ENCODE measurements at regions not wholly inside any gene's neighbourhood (a gene's known extent, or its start where the extent isn't known, plus 50 kb on each side); places are given as distances from the start of the nearest gene placed in this dataset.

DNA sequence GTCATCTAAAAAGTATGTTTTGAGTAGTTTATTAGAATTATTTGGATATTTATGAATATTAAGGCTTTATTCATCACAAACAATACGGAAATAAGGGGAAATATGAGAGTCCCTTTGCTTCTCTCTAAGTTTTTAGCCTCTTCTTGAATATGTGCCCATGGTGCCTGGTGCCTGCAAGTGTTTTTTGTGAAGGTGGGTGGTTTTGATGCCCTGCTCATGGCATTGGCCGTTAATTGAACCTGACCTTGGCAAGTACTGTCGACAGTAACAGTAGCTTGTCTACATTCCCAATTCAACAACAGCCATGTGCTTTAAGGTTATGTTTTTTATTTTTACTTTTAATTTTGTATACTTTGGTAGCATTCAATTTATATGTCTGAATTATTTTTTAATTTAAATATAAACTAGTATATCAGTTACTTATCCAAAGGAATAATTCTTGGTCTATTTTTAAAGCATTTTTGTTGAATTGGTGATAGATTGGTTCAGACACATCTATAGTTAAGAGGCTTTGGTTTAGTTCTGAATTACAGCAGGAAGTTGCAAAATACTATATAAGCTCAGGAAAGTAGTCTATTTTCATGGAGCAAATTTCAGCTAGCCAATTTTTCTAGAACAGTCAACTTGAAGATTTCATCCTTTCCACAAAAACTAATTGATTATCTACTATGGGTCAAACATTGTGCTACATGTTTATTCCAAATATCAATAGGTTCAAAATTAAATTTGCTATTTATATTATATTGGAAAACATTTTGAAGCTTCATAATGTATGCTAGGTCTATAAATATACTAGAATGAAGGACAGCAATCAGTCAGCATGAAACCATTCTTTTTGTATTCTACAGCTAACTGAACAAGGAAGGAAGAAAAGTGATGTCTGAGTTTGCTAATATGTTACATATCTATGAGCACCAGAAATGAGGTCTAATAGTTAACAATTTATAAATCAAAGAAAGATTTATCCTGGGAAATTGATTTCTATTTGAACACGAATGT lies 184.4 kb downstream of the MRPL39 start:
- H3K4me2 ChIP-seq (ENCODE audit: low read length): no peak overlapping the region
- H3K18ac ChIP-seq (ENCODE audit: low read length): no peak overlapping the region
- H4K5ac ChIP-seq (ENCODE audit: low read length): no peak overlapping the region
- H3K27ac ChIP-seq (ENCODE audit: low read depth, low read length): no peak overlapping the region
- H3K4ac ChIP-seq (ENCODE audit: low read depth, low read length): no peak overlapping the region
- no peak overlapping the region for H3K56ac ChIP-seq (ENCODE audit: low read length)
- DNase-seq: no peak
- H3K4me1 ChIP-seq (ENCODE audit: control insufficient read depth, low read depth, low read length): no peaks in the 10 kb centered on the region
- H2BK15ac ChIP-seq (replicated peaks; ENCODE audit: low read depth): no peak overlapping the region
- no peaks in the 10 kb centered on the region for H3K79me2 ChIP-seq (ENCODE audit: control insufficient read depth, insufficient read depth, low read length)
- H4K8ac ChIP-seq (ENCODE audit: low read depth, low read length): no peak overlapping the region
- H2BK5ac ChIP-seq (ENCODE audit: low read length): no peak overlapping the region
- H3K9ac ChIP-seq (ENCODE audit: low read length): no peak overlapping the region
- no peak overlapping the region for H2BK120ac ChIP-seq (ENCODE audit: low read depth, low read length)
- no peak overlapping the region for H3K4me3 ChIP-seq (ENCODE audit: low read length)
- no peaks in the 10 kb centered on the region for H3K79me1 ChIP-seq (ENCODE audit: low read length)
- no peak overlapping the region for H2AK5ac ChIP-seq (ENCODE audit: low read length)
- no peak overlapping the region for H3K23ac ChIP-seq (ENCODE audit: low read length)
- no peaks in the 10 kb centered on the region for H3K36me3 ChIP-seq (ENCODE audit: control insufficient read depth, insufficient read depth, low read length)
- WGBS (ENCODE audit: extremely low coverage, insufficient coverage, low lambda C conversion rate): 100% methylated on average over 1 of the region's 4 CpGs
- H3K27me3 ChIP-seq (ENCODE audit: insufficient read depth, low read length, poor library complexity): no peaks in the 10 kb centered on the region

DNA sequence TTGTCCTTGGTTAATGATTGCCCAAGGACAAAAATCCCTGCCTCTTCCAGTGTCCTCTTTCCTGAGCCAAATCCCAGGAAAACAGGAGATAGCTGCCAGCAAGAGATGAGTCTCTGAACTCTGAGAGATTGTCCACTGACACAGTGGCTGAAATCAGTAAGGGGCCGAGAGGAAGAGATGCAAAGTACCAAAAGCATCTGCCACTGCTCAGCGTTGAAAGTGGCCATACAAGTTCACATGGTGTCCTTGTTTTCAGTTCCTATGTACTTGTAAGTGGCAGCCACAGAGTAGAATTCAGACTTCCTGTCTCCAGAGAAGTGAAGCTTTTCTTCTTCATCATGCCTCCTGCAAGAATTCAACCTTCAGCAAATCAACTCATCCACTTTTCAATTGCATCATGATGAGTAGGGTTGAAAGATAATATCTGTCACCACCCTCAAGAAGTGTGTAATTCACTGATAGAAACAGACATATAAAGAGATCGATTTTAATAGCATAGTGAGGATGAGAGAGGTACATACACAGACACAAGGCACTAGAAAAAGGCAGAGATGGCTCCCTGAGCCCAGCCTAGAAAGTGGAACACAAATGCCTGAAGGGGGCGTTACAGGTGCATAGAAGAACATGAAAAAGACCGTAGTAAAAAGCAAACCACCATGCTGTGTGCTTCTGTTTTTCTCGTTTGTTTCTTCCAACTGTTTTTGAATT lies 185.8 kb downstream of the MRPL39 start:
- H2BK5ac ChIP-seq (ENCODE audit: low read length): no peak overlapping the region
- no peak overlapping the region for H3K27ac ChIP-seq (ENCODE audit: low read depth, low read length)
- H3K27me3 ChIP-seq (ENCODE audit: insufficient read depth, low read length, poor library complexity): no peaks in the 10 kb centered on the region
- no peak overlapping the region for H3K56ac ChIP-seq (ENCODE audit: low read length)
- H4K8ac ChIP-seq (ENCODE audit: low read depth, low read length): no peak overlapping the region
- no CpG with 5 or more reads among the region's 6 CpGs for WGBS (ENCODE audit: extremely low coverage, insufficient coverage, low lambda C conversion rate)
- no peak overlapping the region for H3K23ac ChIP-seq (ENCODE audit: low read length)
- H3K79me1 ChIP-seq (ENCODE audit: low read length): no peaks in the 10 kb centered on the region
- H3K4me1 ChIP-seq (ENCODE audit: control insufficient read depth, low read depth, low read length): no peaks in the 10 kb centered on the region
- H2AK5ac ChIP-seq (ENCODE audit: low read length): no peak overlapping the region
- no peak overlapping the region for H2BK120ac ChIP-seq (ENCODE audit: low read depth, low read length)
- no peak overlapping the region for H2BK15ac ChIP-seq (replicated peaks; ENCODE audit: low read depth)
- no peak overlapping the region for H4K5ac ChIP-seq (ENCODE audit: low read length)
- peak; percentile 77 for DNase-seq
- H3K4ac ChIP-seq (ENCODE audit: low read depth, low read length): no peak overlapping the region
- H3K18ac ChIP-seq (ENCODE audit: low read length): no peak overlapping the region
- no peaks in the 10 kb centered on the region for H3K79me2 ChIP-seq (ENCODE audit: control insufficient read depth, insufficient read depth, low read length)
- H3K4me3 ChIP-seq (ENCODE audit: low read length): no peak overlapping the region
- no peak overlapping the region for H3K4me2 ChIP-seq (ENCODE audit: low read length)
- no peaks in the 10 kb centered on the region for H3K36me3 ChIP-seq (ENCODE audit: control insufficient read depth, insufficient read depth, low read length)
- no peak overlapping the region for H3K9ac ChIP-seq (ENCODE audit: low read length)

DNA sequence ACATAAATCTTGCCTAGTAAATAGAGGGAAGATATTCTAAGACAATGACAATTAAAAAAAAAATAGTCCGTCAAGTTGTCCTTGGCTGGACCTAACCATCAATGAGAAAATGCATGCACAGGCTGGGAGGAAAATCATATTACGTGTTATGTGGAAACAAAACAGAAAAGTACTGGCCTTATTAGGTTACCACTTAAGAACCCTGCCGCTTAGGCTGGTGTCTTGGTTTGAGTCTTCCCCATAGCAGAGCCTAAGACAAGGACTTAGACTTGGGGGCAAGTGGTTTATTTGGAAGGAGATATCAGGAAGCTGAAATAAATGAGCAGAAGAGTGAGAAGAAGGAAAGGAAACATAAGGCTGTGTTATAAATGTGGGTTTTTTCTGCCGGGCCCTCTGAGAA lies 186.4 kb downstream of the MRPL39 start:
- H3K23ac ChIP-seq (ENCODE audit: low read length): no peak overlapping the region
- no CpG with 5 or more reads among the region's 4 CpGs for WGBS (ENCODE audit: extremely low coverage, insufficient coverage, low lambda C conversion rate)
- no peaks in the 10 kb centered on the region for H3K4me1 ChIP-seq (ENCODE audit: control insufficient read depth, low read depth, low read length)
- H3K4me3 ChIP-seq (ENCODE audit: low read length): no peak overlapping the region
- H3K79me2 ChIP-seq (ENCODE audit: control insufficient read depth, insufficient read depth, low read length): no peaks in the 10 kb centered on the region
- H2BK15ac ChIP-seq (replicated peaks; ENCODE audit: low read depth): no peak overlapping the region
- no peak overlapping the region for H3K4me2 ChIP-seq (ENCODE audit: low read length)
- no peak overlapping the region for H4K8ac ChIP-seq (ENCODE audit: low read depth, low read length)
- no peak overlapping the region for H3K4ac ChIP-seq (ENCODE audit: low read depth, low read length)
- no peak overlapping the region for H2BK5ac ChIP-seq (ENCODE audit: low read length)
- H2AK5ac ChIP-seq (ENCODE audit: low read length): no peak overlapping the region
- no peak overlapping the region for H3K18ac ChIP-seq (ENCODE audit: low read length)
- H3K79me1 ChIP-seq (ENCODE audit: low read length): no peaks in the 10 kb centered on the region
- no peak overlapping the region for H3K56ac ChIP-seq (ENCODE audit: low read length)
- H4K5ac ChIP-seq (ENCODE audit: low read length): no peak overlapping the region
- H3K9ac ChIP-seq (ENCODE audit: low read length): no peak overlapping the region
- no peaks in the 10 kb centered on the region for H3K36me3 ChIP-seq (ENCODE audit: control insufficient read depth, insufficient read depth, low read length)
- no peak for DNase-seq
- no peak overlapping the region for H3K27ac ChIP-seq (ENCODE audit: low read depth, low read length)
- no peaks in the 10 kb centered on the region for H3K27me3 ChIP-seq (ENCODE audit: insufficient read depth, low read length, poor library complexity)
- no peak overlapping the region for H2BK120ac ChIP-seq (ENCODE audit: low read depth, low read length)

DNA sequence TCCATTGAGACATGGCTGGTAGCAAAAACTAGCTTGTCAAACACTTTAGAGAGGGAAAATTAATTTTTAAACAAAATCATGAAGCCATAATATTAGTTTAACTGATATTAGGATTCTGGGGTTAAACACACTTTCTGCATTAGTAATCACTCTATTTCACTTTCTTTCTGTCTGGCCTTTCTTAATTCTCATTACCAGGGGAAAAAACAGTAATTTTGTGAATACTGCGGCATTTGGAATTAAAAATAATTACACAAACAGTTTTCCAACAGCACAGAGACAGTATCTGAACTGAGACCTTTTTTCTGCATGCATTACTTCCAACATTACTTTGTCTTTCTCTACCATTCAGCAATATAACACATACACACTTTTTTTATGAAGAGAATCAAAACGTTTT lies 190.6 kb downstream of the MRPL39 start:
- Histone ChIP-seq H3K9ac (ENCODE audit: low read length) (no peak overlapping the region), H3K23ac (ENCODE audit: low read length) (no peak overlapping the region), H3K36me3 (ENCODE audit: control insufficient read depth, insufficient read depth, low read length) (no peaks in the 10 kb centered on the region), H2BK15ac (replicated peaks; ENCODE audit: low read depth) (no peak overlapping the region), H3K18ac (ENCODE audit: low read length) (no peak overlapping the region), H3K4me2 (ENCODE audit: low read length) (no peak overlapping the region), H3K4me3 (ENCODE audit: low read length) (no peak overlapping the region), H3K79me2 (ENCODE audit: control insufficient read depth, insufficient read depth, low read length) (no peaks in the 10 kb centered on the region), H4K5ac (ENCODE audit: low read length) (no peak overlapping the region), H2BK5ac (ENCODE audit: low read length) (no peak overlapping the region), H3K56ac (ENCODE audit: low read length) (no peak overlapping the region), H3K27me3 (ENCODE audit: insufficient read depth, low read length, poor library complexity) (no peaks in the 10 kb centered on the region), H3K4ac (ENCODE audit: low read depth, low read length) (no peak overlapping the region), H3K27ac (ENCODE audit: low read depth, low read length) (no peak overlapping the region), H4K8ac (ENCODE audit: low read depth, low read length) (no peak overlapping the region), H3K79me1 (ENCODE audit: low read length) (no peaks in the 10 kb centered on the region), H2AK5ac (ENCODE audit: low read length) (no peak overlapping the region), H2BK120ac (ENCODE audit: low read depth, low read length) (no peak overlapping the region), H3K4me1 (ENCODE audit: control insufficient read depth, low read depth, low read length) (no peaks in the 10 kb centered on the region)
- WGBS (ENCODE audit: extremely low coverage, insufficient coverage, low lambda C conversion rate): no CpG with 5 or more reads among the region's 2 CpGs
- no peak for DNase-seq

DNA sequence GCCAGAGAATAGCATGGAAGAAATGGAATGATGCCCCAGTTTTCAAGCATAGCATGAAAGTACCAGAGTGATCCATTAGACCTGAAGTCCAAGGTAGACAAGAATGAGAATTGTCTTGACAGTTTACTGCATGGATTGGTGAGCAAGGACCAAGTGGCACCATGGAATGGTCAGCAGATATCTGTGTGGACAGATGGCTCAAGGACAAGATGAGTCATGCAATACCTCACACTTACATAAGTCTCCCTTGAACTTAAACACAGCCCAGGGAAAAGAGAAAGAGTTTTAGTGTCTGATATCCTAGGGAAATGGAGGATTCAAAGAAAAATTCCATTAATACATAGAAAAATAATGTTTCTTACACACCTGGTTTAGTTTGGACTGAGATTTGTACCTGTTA lies 195.2 kb downstream of the MRPL39 start:
- no peak overlapping the region for H3K27ac ChIP-seq (ENCODE audit: low read depth, low read length)
- H3K4ac ChIP-seq (ENCODE audit: low read depth, low read length): no peak overlapping the region
- H3K18ac ChIP-seq (ENCODE audit: low read length): no peak overlapping the region
- no peak overlapping the region for H3K9ac ChIP-seq (ENCODE audit: low read length)
- H3K79me2 ChIP-seq (ENCODE audit: control insufficient read depth, insufficient read depth, low read length): no peaks in the 10 kb centered on the region
- H3K56ac ChIP-seq (ENCODE audit: low read length): no peak overlapping the region
- DNase-seq: no peak
- no peak overlapping the region for H3K4me3 ChIP-seq (ENCODE audit: low read length)
- H3K4me1 ChIP-seq (ENCODE audit: control insufficient read depth, low read depth, low read length): no peaks in the 10 kb centered on the region
- H3K27me3 ChIP-seq (ENCODE audit: insufficient read depth, low read length, poor library complexity): no peaks in the 10 kb centered on the region
- H3K23ac ChIP-seq (ENCODE audit: low read length): no peak overlapping the region
- no peak overlapping the region for H4K8ac ChIP-seq (ENCODE audit: low read depth, low read length)
- no peak overlapping the region for H2BK120ac ChIP-seq (ENCODE audit: low read depth, low read length)
- H3K79me1 ChIP-seq (ENCODE audit: low read length): no peaks in the 10 kb centered on the region
- H2AK5ac ChIP-seq (ENCODE audit: low read length): no peak overlapping the region
- H3K4me2 ChIP-seq (ENCODE audit: low read length): no peak overlapping the region
- H2BK5ac ChIP-seq (ENCODE audit: low read length): no peak overlapping the region
- no peak overlapping the region for H2BK15ac ChIP-seq (replicated peaks; ENCODE audit: low read depth)
- no peaks in the 10 kb centered on the region for H3K36me3 ChIP-seq (ENCODE audit: control insufficient read depth, insufficient read depth, low read length)
- no peak overlapping the region for H4K5ac ChIP-seq (ENCODE audit: low read length)
